ENCODE measurements at regions not wholly inside any gene's neighbourhood (a gene's known extent, or its start where the extent isn't known, plus 50 kb on each side); places are given as distances from the start of the nearest gene placed in this dataset.
"Not testable (repeated sequence)": the region's sequence is repeated elsewhere in the genome, so short reads cannot be mapped to it uniquely, and the experiment has no call there.

DNA sequence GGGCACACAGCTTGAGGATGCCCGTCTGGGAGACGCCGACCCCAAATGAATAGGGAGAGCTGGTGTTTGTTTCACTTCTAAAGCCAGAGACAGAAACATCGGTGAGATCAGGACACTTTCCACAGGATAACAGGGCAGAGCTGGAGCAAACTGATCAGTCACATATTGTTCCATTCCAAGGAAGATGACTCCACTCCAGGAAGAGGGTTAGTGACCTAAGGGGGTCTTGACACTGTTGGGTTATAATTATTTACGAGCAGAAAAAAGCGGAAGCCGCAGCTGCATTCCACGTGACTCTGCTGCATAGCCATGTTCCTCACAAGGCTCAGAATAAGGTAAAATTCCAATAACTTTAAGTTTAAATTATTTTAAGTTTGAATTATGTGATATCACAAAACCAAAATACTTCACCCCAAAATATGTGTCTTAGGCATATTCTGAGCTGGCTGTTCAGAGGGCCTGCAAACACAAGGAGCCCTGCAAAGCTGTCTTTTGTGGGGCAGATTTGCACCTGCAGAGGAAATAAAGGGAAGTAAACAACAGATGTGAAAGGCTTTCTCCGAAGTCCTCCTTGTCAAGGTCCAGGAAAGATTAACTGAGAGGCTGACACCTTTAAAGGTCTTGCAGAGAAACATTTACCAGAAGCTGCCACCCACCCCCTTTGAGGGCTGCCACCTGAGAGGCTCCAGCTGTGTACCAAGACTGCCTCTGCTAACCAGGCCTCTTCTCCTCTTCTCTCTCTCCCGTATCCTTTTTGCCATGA, 819.2 kb downstream of the UQCRFS1 start:
- no peak for DNase-seq

DNA sequence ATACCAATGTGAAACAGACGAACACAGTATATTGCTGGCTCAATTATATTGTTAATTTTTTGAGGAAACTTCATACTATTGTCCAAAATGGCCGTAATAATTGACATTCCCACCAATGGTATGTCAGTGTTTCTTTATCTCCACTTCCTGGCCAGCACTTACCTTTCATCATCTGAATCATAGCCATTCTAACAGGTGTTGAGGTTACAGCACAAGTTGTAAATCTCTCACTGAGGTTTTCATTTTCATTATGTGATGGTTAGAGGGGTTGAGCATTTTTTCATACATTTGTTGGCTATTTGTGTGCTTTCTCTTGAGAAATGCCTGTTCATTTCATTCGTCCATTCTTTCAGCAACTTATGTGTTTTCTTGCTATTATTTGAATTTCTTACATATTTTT, 824.0 kb downstream of the UQCRFS1 start:
- no peak for DNase-seq

DNA sequence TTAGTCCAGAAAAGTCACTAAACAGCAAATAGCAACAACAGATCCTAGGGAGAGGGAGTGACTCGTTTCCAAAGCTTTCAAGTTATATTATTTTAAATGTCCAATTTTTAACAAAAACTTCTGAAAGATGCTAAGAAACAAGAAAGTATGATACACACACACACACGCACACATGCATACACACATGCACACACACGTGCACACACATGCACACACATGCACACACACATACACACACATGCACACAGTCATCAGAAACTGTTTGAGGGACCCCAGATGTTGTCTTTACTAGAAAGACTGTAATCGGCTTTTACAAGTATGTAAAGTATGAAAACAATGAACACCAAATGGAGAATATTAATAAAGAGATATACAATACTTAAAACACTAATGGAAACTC, 825.4 kb downstream of the UQCRFS1 start:
- DNase-seq: no peak

DNA sequence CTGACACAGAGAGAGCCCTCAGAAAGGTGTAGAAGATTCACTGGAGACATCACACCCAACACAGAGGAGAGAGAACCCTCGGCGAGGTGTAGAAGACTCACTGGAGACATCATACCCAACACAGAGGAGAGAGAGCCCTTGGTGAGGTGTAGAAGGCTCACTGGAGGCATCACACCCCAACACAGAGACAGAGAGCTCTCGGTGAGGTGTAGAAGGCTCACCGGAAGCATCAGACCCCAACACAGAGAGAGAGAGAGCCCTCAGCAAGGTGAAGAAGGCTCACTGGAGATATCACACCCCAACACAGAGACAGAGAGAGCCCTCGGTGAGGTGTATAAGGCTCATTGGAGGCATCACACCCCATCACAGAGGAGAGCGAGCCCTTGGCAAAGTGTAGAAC, 826.5 kb downstream of the UQCRFS1 start:
- DNase-seq: no peak

DNA sequence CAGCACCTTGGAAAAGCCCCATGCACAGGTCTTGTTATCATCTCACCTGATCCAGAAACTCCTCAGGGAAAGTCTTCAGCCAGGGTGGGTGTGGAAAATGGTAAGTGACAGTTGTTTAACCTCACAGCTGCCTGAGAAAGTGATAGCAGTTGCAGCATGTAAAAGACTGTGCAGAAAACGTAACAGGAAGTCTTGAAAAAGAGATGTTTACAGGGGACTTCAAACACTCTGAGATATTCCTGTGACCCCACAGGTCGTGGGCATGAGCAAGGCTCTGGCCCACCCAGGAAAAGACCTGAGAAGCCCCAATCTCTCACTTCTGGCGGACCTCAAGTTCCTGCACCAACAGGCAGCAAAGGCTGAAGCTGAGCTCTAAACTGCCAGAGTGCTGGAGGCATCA, 826.9 kb downstream of the UQCRFS1 start:
- no peak for DNase-seq

DNA sequence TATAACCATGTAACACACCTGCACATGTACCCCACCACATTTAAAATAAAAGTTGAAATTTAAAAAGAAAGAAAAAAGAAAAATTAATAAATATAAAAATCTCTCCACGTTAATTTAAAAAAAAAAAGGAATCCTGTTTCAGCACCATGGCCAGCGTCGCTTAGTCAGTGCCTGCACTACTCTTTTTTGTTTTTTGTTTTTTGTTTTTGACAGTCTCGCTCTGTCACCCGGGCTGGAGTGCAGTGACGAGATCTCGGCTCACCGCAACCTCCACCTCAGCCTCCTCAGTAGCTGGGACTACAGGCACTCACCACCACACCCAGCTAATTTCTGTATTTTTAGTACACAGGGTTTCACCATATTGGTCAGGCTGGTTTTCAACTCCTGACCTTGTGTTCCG, 835.9 kb downstream of the UQCRFS1 start:
- no peak for DNase-seq

DNA sequence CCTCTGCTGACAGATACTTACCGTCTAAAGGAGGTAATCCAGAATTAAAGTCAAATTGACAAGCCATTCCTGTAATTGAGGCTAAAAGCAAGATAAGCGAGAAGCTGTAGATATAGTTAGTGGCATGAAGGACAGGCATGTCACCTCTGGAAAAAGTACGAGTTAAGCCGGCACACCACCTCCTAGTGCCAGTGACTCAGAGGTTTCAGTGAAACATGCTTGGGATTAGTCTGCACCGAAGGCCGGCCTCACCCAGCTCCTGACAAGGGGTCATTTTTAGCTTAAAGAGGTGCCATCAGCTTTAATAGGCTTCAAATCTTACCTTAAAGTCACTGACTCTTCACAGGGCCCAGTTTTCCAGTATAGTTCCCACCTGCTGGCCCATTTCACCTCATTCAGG, 838.0 kb downstream of the UQCRFS1 start:
- no peak for DNase-seq

DNA sequence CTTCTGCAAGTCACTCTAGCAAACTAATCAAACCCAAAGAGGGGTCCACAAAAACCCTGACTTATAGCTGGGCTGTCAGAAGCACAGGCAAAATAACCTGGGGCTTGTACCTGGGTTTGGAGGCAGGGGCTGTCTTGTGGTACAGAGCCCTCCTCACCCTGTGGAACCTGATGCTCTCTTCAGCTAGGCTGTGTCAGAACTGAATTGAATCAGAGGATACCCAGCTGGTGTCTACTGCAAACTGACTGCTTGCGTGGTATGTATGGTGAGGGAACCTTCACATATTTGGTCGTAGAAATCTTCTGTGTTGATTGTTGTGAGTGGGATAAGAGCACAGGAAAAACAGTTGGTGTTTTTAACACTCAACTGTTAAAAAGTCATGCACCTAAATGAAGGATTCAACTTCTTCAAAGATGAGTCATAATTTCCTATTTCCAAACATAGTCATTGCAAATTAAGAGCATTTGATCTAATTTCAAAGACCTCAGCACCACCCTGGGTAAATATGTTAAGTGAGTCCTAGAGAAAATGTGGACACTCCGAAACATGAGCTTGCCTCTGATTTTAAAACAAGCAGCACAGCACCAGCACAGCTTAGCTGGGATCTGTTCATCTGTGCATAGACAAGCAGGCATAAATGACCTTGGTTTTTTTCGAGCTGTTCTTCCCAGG, 840.2 kb downstream of the UQCRFS1 start:
- no peak for DNase-seq

DNA sequence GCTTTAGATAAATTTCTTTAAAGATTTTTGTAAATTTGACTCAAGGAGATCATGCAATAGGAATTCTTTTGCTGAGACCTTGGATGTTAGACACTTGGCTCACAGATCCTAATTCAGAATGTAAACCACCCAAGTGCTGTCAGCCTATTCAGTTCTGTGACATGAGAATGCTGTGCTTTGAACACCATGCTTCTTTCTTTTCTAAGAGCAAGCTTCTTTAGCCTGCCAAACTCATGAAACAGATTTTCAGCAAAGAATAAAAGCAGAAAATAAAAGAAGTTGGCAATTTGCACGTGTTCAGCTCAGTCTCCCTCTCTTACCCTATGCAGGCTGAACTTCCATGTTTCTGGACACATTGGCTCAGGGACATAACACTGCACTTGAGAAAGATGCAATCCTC, 845.8 kb downstream of the UQCRFS1 start:
- DNase-seq: no peak

DNA sequence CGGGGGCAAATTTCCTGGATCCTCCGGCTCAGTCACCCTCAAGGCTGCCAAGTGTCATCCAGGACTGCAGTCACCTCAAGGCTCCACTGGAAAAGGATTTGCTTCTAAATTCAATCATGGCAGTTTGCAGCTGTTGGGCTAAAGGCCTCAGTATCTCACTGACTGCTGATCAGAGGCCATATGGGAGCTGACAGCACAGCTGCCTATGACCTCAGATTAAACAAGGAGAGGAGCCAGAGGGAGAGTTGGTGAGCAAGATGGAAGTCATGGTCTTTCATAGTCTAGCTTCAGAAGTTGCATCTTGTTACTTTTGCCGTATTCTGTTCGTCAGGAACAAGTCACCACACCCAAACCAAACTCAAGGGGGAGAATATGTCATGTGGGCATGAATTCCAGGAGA, 849.7 kb downstream of the UQCRFS1 start:
- DNase-seq: no peak

DNA sequence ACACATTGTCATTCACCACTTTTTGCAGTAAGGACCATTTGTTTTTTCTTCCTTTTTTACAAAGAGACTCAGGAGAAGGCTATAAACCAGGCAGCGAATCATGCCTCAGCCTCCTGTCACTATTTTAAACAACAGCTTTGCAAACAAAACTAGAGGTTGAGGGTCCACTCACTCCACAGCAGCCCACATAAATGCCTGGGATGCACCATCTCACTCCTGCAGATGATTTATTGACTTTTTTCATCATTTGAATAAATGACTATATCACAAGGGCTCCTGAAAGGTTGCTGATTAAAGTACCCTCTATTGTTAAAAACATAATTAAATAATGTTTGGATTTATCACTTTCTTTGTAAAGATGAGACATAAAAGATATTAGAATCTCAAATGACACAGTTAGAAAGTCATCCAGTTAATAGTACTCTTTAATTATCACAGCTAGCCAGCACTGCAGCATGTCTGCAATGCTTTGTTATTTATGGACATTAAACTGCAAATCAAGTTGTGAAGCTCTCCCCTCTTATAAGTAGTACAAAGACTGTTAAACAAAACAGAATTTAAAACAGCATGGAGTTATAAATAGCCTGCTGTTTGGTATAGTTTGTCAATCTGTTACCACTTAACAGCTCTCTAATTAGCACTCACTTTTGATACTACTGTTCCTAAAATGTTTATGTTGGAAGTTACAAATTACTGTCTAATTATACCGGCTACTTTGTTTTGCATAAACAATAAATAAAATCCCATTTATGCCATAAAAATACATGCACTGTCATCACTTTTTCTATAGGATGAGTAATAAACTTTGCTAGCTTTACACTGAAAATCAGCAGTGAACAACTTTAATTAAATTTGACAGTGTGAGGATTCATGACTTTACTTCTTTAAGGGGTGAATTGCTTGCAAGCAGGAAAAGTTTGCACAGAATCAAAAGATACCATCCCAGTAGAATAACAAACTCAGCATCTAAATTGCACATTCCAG, 853.2 kb downstream of the UQCRFS1 start:
- DNase-seq: no peak

DNA sequence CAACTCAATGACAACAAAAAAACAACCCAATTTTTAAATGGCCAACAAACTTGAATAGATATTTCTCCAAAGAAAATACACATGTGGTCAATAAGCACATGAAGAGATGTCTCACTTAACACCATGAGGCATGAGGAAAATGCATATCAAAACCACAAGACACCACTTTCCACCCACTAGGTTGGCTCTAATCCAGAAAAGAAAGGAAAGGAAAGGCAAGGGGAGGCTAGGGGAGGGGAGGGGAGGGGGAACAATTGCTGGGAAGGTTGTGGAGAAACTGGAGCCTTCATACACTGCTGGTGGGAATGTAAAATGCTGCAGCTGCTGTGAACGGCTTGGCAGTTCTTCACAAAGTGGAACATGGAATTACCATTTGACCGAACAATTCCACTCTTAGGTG, 854.3 kb downstream of the UQCRFS1 start:
- no peak for DNase-seq

DNA sequence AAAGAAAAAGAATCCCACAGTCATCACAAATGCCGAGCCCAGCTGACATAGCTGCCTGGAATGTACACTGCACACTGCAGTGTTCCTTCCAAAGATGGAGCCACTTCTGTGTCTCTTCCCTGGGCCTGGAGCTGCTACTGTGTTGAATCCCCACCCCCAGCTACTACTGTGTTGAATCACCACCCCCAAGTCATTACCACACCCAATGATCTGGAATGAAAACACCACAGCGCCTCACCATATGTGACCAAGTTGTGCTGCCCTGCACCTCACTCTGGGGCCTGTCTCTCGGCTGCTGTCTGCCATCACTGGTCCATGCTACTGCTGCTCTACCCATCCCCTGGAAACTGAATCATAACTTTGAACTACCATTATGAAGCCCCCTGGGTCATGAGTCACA, 861.2 kb downstream of the UQCRFS1 start:
- no peak for DNase-seq

DNA sequence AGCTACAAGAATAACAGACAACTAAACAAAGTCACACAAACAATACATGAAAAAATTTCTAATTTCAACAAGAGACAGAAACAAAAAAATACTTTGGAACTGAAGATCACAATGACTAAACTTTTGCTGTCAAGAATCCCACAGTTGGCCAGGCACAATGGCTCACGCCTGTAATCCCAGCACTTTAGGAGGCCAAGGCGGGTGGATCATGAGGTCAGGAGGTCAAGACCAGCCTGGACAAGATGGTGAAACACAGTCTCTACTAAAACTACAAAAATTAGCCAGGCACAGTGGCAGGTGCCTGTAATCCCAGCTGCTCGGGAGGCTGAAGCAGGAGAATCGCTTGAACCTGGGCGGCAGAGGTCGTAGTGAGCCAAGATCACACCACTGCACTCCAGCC, 861.6 kb downstream of the UQCRFS1 start:
- DNase-seq: not testable (repeated sequence)

DNA sequence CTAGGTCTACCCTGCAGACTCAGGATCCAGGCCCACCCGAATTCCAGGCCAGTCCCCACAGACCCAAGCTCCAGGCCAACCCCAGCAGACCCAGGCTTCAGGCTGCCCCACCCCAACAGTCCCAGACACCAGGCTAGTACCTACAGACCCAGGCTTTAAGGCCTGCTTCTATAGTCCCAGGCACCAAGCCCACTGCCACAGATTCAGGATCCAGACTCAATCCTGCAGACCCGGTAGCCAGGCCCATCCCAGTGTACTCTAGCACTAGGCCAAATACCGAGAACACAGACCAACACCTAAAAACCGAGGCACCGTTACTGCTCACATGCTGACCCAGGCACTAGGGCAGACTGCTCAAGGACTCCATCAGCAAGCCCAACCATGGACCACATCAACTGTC, 862.3 kb downstream of the UQCRFS1 start:
- no peak for DNase-seq

DNA sequence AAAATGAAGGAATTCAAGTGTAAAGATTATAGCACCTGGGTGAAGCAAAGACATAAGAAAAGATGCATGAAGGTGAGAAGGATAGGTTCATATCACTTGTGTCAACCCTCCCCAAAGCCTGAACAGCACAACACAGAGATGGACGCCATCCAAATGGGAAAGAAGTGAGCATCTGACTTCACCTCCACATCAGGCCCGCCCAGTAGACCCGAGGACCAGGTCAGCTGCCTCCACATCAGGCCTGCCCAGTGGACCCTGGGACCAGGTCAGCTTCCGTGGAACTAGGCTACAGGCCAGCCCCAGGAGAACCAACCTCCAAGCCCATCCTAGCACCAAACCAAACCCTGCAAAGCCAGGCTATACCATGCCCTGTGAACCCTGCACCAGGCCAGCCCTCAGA, 862.9 kb downstream of the UQCRFS1 start:
- DNase-seq: no peak

DNA sequence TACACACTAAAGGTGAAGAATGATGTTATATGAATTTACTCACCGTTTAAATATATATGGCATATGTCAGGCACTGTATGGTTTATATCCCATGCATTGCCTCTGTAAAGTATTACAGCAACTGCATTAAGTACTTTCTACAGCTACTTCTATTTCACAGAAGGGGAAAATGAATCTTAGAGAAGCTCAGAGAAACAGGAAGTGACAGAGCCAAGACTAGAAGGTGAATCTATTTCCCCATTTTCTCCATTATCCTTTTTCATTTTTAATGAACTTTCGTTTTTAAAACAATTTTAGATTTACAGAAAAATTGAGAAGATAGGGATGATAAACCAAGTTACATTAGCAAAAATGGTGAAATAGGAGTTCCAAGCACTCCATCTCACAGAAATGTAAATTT, 863.3 kb downstream of the UQCRFS1 start:
- DNase-seq: no peak

DNA sequence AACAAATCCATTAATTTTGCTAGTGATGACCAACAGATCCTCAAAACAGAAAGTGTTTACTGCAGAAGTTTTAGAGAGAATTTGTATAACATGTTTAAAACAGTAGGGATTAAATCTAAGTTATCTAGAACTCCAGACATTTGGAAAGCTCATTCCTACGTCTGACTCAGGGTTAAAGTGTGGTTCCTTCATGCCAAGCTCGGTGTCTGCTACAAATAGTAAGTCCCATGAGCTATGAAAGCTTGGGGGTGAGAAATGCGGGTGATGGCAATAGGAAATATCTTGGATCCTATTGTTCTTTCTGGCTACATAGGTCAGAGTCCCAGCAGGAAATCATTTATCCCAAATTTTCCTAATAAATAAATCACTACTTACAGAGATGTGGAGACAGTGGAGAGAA, 867.1 kb downstream of the UQCRFS1 start:
- DNase-seq: no peak

DNA sequence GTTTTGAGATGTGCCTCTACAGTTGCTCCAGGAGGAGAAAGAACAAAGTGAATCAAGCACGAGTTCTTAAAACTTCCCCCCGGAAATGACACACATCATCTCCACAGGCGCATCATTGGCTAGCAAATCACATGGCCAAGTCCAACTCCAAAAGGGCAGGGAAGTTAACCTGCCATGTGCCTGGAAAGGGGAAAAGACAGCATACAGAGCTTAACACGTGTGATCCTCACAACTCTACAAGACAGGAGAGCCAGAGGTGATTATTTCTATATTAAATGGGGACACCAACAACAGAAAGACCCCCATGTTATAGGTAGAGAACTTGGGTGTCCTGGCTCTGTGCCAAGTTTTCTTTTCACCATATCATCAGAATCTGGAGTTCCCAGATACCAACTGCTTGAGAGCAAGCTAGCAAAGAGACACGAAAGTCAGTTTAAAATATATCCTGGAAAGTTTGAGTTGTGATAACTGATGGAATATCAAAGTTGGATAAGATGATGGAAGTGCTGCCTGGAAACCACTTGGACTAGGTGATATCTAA, 871.1 kb downstream of the UQCRFS1 start:
- DNase-seq: no peak

DNA sequence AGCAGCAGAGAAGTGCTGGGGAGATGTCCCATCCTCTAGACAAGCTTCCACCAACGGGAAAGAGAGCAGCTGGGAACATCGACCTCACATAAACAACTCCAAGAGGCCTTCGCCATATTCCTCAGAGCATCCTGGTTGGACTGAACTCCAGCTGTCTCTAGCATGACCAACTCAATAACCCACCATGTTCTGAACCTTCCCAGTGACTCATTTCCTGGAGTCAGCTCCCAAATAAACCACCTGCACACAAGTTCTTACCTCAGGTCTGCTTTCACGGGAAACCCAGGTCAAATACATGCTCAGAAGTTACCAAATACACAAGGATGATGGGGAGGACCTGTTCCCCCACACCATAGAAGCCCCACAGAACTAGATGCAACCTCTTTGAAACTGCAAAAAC, 878.5 kb downstream of the UQCRFS1 start:
- DNase-seq: no peak

DNA sequence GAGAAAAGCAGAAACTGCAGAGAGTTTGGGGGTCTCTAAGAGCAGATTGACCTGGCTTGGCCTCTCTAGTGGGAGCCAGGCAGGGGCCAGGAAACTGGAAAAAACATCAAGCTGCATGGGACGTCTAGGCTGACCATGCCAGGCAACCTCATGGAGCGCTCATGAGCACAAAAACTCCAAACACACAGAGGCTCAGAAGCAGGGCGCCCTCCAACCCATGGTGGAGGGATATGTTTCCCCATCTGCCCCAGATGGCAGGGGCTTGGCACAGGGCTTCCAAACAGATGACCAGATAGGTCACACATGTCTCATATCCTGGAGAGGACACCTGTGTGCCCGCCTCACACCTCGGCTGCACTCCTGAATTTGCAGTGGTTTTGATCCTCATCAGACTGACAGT, 879.0 kb downstream of the UQCRFS1 start:
- DNase-seq: no peak

DNA sequence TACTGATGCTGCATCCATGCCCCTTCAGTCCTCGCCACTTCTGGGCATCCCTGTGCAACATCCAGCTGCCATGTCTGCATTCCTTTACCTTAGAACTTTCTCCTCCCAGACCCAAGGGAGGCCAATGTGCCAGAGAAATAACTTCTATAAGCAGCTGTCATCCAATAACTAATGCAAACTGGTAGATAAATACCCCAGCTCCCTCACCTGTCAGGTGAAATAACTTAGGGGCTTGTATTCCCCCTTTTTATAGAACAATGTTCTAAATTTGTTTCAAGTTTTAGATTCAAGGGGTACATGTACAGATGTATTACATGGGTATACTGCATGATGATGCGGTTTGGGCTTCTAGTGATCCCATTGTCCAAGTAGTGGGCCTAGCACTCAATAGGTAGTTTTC, 880.1 kb downstream of the UQCRFS1 start:
- DNase-seq: no peak

DNA sequence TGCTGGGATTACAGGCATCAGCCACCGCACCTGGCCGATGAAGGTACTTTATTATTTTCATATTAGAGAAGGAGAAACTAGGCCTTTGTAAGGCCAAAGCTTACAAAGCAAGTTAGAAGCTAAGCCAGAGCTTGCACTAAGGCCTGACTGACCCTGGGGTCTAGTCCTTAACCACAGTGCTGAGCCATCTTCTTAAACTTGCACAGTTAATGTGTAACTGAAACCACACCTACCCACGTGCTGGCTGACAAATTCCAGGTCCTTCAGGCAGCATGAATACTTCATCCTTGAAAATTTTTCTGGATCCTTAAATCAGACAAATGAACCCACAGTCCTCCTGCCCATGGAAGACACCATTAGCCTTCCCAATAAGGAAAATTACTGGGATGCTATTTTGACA, 880.6 kb downstream of the UQCRFS1 start:
- no peak for DNase-seq
